ENCODE measurements at regions not wholly inside any gene's neighbourhood (a gene's known extent, or its start where the extent isn't known, plus 50 kb on each side); places are given as distances from the start of the nearest gene placed in this dataset.
A peak's percentile ranks its signal among the peaks of the same experiment; 100 is the strongest.

DNA sequence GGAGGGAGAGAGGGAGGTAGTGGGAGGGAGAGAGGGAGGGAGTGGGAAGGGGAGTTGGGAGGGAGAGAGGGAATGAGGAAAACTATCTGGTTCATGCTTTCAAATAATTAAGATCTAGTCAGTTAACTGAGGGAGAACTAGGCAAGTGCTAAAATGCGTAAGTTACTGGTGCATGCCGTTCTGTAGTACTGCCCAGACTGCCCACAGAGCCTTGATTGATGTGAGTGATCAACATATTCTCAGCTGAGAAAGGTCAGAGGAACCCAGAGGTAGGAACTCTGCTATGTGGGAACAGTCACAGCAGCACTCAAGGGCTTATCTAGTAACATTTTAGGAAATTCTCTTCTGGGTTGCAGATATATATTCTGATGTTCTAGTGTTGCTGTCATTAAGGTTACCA lies 149.8 kb upstream of the ROBO1 start:
- H3K9me3 Mint-ChIP-seq, result no peaks in the 10 kb centered on the region
- H3K4me3 Mint-ChIP-seq, result no peak overlapping the region
- H3K4me1 Mint-ChIP-seq, result no peaks in the 10 kb centered on the region
- no peak overlapping the region for H3K27ac Mint-ChIP-seq
- no peaks in the 10 kb centered on the region for H3K36me3 Mint-ChIP-seq (ENCODE audit: low read depth)
- H3K27me3 Mint-ChIP-seq (ENCODE audit: low read depth), result peaks cover 5% of the 10 kb centered on the region
- TF ChIP-seq, protein P1, sequence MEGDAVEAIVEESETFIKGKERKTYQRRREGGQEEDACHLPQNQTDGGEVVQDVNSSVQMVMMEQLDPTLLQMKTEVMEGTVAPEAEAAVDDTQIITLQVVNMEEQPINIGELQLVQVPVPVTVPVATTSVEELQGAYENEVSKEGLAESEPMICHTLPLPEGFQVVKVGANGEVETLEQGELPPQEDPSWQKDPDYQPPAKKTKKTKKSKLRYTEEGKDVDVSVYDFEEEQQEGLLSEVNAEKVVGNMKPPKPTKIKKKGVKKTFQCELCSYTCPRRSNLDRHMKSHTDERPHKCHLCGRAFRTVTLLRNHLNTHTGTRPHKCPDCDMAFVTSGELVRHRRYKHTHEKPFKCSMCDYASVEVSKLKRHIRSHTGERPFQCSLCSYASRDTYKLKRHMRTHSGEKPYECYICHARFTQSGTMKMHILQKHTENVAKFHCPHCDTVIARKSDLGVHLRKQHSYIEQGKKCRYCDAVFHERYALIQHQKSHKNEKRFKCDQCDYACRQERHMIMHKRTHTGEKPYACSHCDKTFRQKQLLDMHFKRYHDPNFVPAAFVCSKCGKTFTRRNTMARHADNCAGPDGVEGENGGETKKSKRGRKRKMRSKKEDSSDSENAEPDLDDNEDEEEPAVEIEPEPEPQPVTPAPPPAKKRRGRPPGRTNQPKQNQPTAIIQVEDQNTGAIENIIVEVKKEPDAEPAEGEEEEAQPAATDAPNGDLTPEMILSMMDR (IDR thresholded peaks at IDR 0.05; ENCODE audit: unreplicated experiment in 3 of 3), result no peak

DNA sequence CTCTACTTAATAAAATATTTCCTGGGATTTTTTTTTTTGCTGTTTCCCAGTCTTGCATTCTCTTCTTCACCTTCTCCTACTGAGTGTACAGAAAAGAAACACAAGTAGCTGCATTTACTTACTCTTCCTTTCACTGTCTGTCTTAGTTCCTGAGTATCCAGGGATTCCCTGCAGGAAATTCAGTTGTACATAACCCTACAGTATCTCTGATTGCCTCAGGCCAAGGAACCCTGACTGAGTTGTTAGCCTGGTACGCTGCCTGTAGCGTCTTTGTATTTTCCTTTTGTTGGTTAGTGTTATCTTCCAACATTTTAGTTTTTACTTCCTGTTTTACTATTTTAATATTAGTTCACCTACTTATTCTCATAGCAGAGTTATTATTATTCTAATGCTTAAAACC lies 142.5 kb upstream of the ROBO1 start:
- no peak overlapping the region for H3K27ac Mint-ChIP-seq
- no peaks in the 10 kb centered on the region for H3K36me3 Mint-ChIP-seq (ENCODE audit: low read depth)
- no peaks in the 10 kb centered on the region for H3K9me3 Mint-ChIP-seq
- H3K4me3 Mint-ChIP-seq, result no peak overlapping the region
- H3K27me3 Mint-ChIP-seq (ENCODE audit: low read depth), result no peaks in the 10 kb centered on the region
- TF ChIP-seq, protein P1 (IDR thresholded peaks at IDR 0.05; ENCODE audit: unreplicated experiment in 3 of 3), result no peak
- no peaks in the 10 kb centered on the region for H3K4me1 Mint-ChIP-seq

DNA sequence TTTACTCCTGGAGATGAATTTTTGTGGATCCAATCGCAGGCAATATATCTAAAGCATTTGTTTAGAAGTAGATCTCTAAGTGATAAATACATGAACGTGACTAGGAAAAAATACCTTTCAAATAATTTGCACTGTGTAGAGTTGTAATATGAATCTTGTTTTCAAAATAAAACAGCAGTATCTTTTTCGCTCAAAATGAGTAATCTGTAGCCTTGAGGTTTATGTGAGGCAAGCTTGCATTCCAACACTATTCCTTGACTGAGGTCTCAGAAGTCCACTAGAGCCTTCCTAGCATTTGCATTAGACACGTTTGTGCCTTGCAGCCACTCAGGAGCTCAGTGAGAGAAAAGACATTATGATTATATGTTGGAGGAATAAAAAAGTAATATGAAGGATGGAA lies 138.3 kb upstream of the ROBO1 start:
- TF ChIP-seq, protein P1 (IDR thresholded peaks at IDR 0.05; ENCODE audit: unreplicated experiment in 3 of 3), result no peak
- no peaks in the 10 kb centered on the region for H3K4me1 Mint-ChIP-seq
- no peak overlapping the region for H3K4me3 Mint-ChIP-seq
- H3K9me3 Mint-ChIP-seq, result no peaks in the 10 kb centered on the region
- no peaks in the 10 kb centered on the region for H3K27me3 Mint-ChIP-seq (ENCODE audit: low read depth)
- no peaks in the 10 kb centered on the region for H3K36me3 Mint-ChIP-seq (ENCODE audit: low read depth)
- H3K27ac Mint-ChIP-seq, result peak overlapping the region in 1 of 3 experiments; percentile 27

DNA sequence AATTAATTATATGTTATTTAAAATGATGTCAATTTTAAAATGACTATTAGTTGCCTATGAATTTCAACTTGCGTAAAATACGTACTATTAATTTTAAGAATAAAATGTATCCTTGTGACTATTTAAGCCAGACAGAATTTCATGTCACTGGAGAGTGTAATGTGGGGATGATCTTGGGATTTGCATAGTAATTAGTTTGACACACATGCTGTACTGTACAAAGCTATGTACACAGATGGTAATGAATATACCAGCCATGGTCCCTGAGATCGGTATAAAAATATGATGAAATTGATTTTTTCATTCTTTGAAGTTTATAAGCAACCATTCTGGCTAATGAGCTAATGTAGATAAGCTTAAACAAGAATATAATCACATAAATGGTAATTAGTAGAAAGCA lies 134.4 kb upstream of the ROBO1 start:
- H3K9me3 Mint-ChIP-seq, result no peaks in the 10 kb centered on the region
- H3K4me1 Mint-ChIP-seq, result no peaks in the 10 kb centered on the region
- H3K36me3 Mint-ChIP-seq (ENCODE audit: low read depth), result no peaks in the 10 kb centered on the region
- no peaks in the 10 kb centered on the region for H3K27me3 Mint-ChIP-seq (ENCODE audit: low read depth)
- H3K4me3 Mint-ChIP-seq, result no peak overlapping the region
- TF ChIP-seq, protein P1 (IDR thresholded peaks at IDR 0.05; ENCODE audit: unreplicated experiment in 3 of 3), result no peak
- H3K27ac Mint-ChIP-seq, result no peak overlapping the region

DNA sequence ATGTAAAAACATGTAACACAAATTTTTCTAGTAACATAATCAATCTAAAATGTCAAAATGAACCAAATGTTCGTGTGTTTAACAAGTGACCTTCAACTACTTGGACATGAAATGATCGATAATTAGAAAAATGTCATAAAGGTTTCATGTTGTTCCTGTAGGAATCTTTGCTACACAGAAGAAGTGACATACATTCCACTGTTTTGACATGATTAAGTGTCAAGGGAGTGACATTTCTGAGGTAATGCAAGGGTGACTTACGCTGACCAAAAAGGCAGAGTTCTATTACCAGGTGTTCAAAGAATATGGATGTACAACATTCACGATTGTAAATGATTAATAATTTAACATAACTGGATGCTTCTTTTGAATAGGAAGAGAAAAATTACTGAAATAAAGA lies 131.1 kb upstream of the ROBO1 start:
- no peaks in the 10 kb centered on the region for H3K4me1 Mint-ChIP-seq

DNA sequence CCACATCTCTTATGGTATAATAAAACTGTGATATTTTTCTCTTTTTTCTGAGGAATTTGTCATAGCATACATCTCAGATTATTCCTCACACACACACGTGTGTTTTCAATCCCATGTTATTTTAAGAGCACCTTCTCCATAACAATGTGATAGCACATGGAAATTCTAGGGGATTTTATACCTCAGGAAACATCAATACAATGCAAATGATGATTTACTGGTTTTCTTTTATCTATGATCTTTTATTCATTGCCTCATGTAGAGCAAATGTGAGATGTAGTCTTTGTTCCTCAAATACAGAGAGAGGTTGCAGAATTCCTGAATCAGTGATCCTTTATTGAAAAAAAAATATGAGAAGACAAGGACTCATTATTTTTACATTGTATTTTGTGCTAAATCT lies 128.3 kb upstream of the ROBO1 start:
- Mint-ChIP-seq H3K27me3 (ENCODE audit: low read depth) (no peaks in the 10 kb centered on the region), H3K9me3 (no peaks in the 10 kb centered on the region), H3K27ac (no peak overlapping the region), H3K36me3 (ENCODE audit: low read depth) (no peaks in the 10 kb centered on the region), H3K4me1 (no peaks in the 10 kb centered on the region), H3K4me3 (no peak overlapping the region)
- TF ChIP-seq, protein P1 (IDR thresholded peaks at IDR 0.05; ENCODE audit: unreplicated experiment in 3 of 3), result no peak

More for the DNA sequence above, 131.1 kb upstream of the ROBO1 start:
- Mint-ChIP-seq H3K27ac (no peak overlapping the region), H3K9me3 (no peaks in the 10 kb centered on the region), H3K27me3 (ENCODE audit: low read depth) (no peaks in the 10 kb centered on the region), H3K4me3 (no peak overlapping the region), H3K36me3 (ENCODE audit: low read depth) (no peaks in the 10 kb centered on the region)
- TF ChIP-seq, protein P1 (IDR thresholded peaks at IDR 0.05; ENCODE audit: unreplicated experiment in 3 of 3), result no peak

Data from nephron (organoid).